WTC11 (cell line): ENCODE measurements at regions not wholly inside any gene's neighbourhood (a gene's known extent, or its start where the extent isn't known, plus 50 kb on each side); places are given as distances from the start of the nearest gene placed in this dataset.

Source experiments
- ATAC-seq: fragments of 200-7000 bp; cut with Tn5 transposase; 2 replicates; pipeline ENCODE4 v1.10.0; 2021; ENCODE audit warnings: mild to moderate bottlenecking, moderate library complexity
- CTCF ChIA-PET: fragments of 300-600 bp; sonication (Branson Sonifier 250); formaldehyde crosslinking; loops from one replicate; lab custom pipeline; 2021; ENCODE audit warnings: antibody characterized with exemption; lab: Charles Lee
- POLR2A ChIA-PET: fragments of 350-600 bp; sonication (Branson Sonifier 250); formaldehyde crosslinking; loops from one replicate; lab custom pipeline; 2021; ENCODE audit warnings: antibody characterized with exemption; lab: Charles Lee
- DNase-seq: peaks from one replicate; pipeline ENCODE4 v3.0.0; 2021; ENCODE audit warnings: low spot score
- H3K27ac Mint-ChIP-seq: 2 replicates; pipeline ENCODE4 v1.8.0; 2021; ENCODE audit warnings: mixed read lengths
- H3K27me3 Mint-ChIP-seq: 2 replicates; pipeline ENCODE4 v1.8.0; 2021; ENCODE audit warnings: low read depth, mild to moderate bottlenecking, moderate library complexity, mixed read lengths
- H3K36me3 Mint-ChIP-seq: 2 replicates; pipeline ENCODE4 v1.8.0; 2021; ENCODE audit warnings: mixed read lengths
- H3K4me1 Mint-ChIP-seq: 2 replicates; pipeline ENCODE4 v1.8.0; 2022; ENCODE audit warnings: mixed read lengths
- H3K4me3 Mint-ChIP-seq: 2 replicates; pipeline ENCODE4 v1.8.0; 2021; ENCODE audit warnings: mild to moderate bottlenecking, moderate library complexity, mixed read lengths
- H3K9me3 Mint-ChIP-seq: 2 replicates; pipeline ENCODE4 v1.8.0; 2021; ENCODE audit warnings: mixed read lengths
- ELF4 ChIP-seq: sonication (generic); formaldehyde crosslinking; IDR thresholded peaks from 2 replicates; pipeline ENCODE4 v1.8.1; 2022; ENCODE audit warnings: low read depth, mild to moderate bottlenecking, moderate library complexity, missing genetic modification reagents
- ETV6 ChIP-seq: sonication (generic); formaldehyde crosslinking; IDR thresholded peaks from 2 replicates; pipeline ENCODE4 v1.8.1; 2022; ENCODE audit warnings: mild to moderate bottlenecking, missing genetic modification reagents
- FOXJ3 ChIP-seq: sonication (generic); formaldehyde crosslinking; IDR thresholded peaks from 2 replicates; pipeline ENCODE4 v1.9.0; 2021; ENCODE audit warnings: missing genetic modification reagents, mild to moderate bottlenecking, borderline replicate concordance
- GABPB1 ChIP-seq: sonication (generic); formaldehyde crosslinking; IDR thresholded peaks from 2 replicates; pipeline ENCODE4 v1.8.1; 2023; ENCODE audit warnings: mild to moderate bottlenecking, missing genetic modification reagents
- JAZF1 ChIP-seq: fragments of 250-450 bp; sonication (Bioruptor Pico); IDR thresholded peaks from 2 replicates; pipeline ENCODE4 v1.9.0; 2021; ENCODE audit warnings: moderate library complexity, mild to moderate bottlenecking, inconsistent platforms
- NFYB ChIP-seq: sonication (generic); formaldehyde crosslinking; conservative IDR thresholded peaks from 2 replicates; pipeline ENCODE4 v1.8.0; 2022; ENCODE audit warnings: low read depth, missing genetic modification reagents
- NR1H2 ChIP-seq: sonication (generic); formaldehyde crosslinking; IDR thresholded peaks from 2 replicates; pipeline ENCODE4 v1.9.0; 2021; ENCODE audit warnings: mild to moderate bottlenecking, moderate library complexity, missing genetic modification reagents
- TEAD4 ChIP-seq: sonication (generic); formaldehyde crosslinking; IDR thresholded peaks from 2 replicates; pipeline ENCODE4 v1.8.0; 2022; ENCODE audit warnings: mild to moderate bottlenecking, missing genetic modification reagents
- ZBTB21 ChIP-seq: sonication (generic); formaldehyde crosslinking; IDR thresholded peaks from 2 replicates; pipeline ENCODE4 v1.8.1; 2023; ENCODE audit warnings: mild to moderate bottlenecking, missing genetic modification reagents, borderline replicate concordance
- TF ChIP-seq, protein P1 (sequence below): sonication (generic); formaldehyde crosslinking; IDR thresholded peaks from 2 replicates; pipeline ENCODE4 v1.8.1; 2023; ENCODE audit warnings: mild to moderate bottlenecking, missing genetic modification reagents
- TF ChIP-seq, protein P2 (sequence below): sonication (generic); formaldehyde crosslinking; IDR thresholded peaks from 2 replicates; pipeline ENCODE4 v1.8.1; 2022; ENCODE audit warnings: mild to moderate bottlenecking, moderate library complexity, missing genetic modification reagents
- TF ChIP-seq, protein P3 (sequence below): sonication (generic); formaldehyde crosslinking; IDR thresholded peaks from 2 replicates; pipeline ENCODE4 v1.8.0; 2022; ENCODE audit warnings: mild to moderate bottlenecking, missing genetic modification reagents
- TF ChIP-seq, protein P4 (sequence below): sonication (generic); formaldehyde crosslinking; IDR thresholded peaks from 2 replicates; pipeline ENCODE4 v1.8.1; 2023; ENCODE audit warnings: mild to moderate bottlenecking, missing genetic modification reagents, borderline replicate concordance
- TF ChIP-seq, protein P5 (sequence below): fragments of 250-450 bp; sonication (Bioruptor Pico); IDR thresholded peaks from 2 replicates; pipeline ENCODE4 v1.8.0; 2021; ENCODE audit warnings: mild to moderate bottlenecking
- TF ChIP-seq, protein P6 (sequence below): sonication (generic); formaldehyde crosslinking; IDR thresholded peaks from 2 replicates; pipeline ENCODE4 v1.8.0; 2022; ENCODE audit warnings: mild to moderate bottlenecking, missing genetic modification reagents
- TF ChIP-seq, protein P7 (sequence below): fragments of 250-450 bp; sonication (Bioruptor Pico); conservative IDR thresholded peaks from 2 replicates; pipeline ENCODE4 v1.9.0; 2021; ENCODE audit warnings: mild to moderate bottlenecking
- TF ChIP-seq, protein P8 (sequence below): fragments of 250-450 bp; sonication (Bioruptor Pico); IDR thresholded peaks from 2 replicates; pipeline ENCODE4 v1.9.0; 2021; ENCODE audit warnings: mild to moderate bottlenecking, borderline replicate concordance

DNA sequence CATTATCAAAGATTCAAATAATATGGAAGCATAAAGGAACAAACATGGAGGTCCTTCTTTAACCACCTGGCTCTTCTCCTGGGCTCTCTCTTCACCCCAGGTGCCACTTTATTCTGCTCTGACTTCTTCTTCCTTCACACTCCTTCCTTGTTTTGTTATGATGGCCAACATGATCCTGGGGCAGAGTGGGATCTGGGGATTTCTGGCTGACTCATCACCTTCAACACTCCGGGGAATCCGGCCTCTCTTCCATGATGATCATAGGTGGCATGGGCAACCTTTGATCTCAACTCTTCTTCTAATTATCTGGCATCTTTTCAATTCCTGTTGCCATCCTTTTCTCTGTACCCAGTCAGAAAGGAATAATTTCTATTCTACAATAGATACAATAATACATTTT is 62.1 kb upstream of the TRPC7 start (continued):
- no peak for TF ChIP-seq NFYB (CRISPR knock-in tag)

DNA sequence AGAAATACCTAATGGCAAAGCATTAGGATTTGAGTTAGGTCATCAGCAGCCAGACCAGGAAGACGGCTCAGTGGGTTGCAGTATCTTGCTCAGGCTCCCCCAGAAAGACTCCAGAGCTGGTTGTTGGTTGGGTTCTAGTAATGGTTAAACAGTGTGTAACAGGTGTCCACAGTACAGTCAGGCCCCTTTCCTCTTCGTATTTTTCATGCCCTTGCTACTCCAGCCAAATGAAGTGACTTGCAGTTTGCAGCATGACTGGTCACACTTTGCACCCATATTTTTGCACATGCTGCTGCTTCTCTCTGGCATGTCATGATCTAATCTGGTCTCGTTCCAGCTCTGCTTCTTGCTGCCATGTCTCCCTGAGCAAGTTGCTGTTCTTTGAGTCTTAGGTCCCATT is 60.6 kb upstream of the TRPC7 start:
- Mint-ChIP-seq H3K4me1 (peaks cover 18% of the 10 kb centered on the region), H3K27ac (no peak overlapping the region), H3K36me3 (peaks cover 3% of the 10 kb centered on the region; the same call in 1 of the 2 replicates), H3K9me3 (peaks cover 16% of the 10 kb centered on the region), H3K27me3 (peaks cover 28% of the 10 kb centered on the region), H3K4me3 (no peak overlapping the region)
- ATAC-seq: no peak
- ChIA-PET CTCF (interaction anchor here (1.1 to 1.7 kb wide), 4 partner anchors 26 to 176 kb away, joined by 3 to 6 read pairs (median 4); partner anchors contain the start of gene TRPC7), POLR2A (no interaction called here)
- DNase-seq: no peak
- TF ChIP-seq, protein P1, sequence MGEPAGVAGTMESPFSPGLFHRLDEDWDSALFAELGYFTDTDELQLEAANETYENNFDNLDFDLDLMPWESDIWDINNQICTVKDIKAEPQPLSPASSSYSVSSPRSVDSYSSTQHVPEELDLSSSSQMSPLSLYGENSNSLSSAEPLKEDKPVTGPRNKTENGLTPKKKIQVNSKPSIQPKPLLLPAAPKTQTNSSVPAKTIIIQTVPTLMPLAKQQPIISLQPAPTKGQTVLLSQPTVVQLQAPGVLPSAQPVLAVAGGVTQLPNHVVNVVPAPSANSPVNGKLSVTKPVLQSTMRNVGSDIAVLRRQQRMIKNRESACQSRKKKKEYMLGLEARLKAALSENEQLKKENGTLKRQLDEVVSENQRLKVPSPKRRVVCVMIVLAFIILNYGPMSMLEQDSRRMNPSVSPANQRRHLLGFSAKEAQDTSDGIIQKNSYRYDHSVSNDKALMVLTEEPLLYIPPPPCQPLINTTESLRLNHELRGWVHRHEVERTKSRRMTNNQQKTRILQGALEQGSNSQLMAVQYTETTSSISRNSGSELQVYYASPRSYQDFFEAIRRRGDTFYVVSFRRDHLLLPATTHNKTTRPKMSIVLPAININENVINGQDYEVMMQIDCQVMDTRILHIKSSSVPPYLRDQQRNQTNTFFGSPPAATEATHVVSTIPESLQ (CRISPR knock-in tag): no peak
- no peak for TF ChIP-seq GABPB1 (CRISPR knock-in tag)
- TF ChIP-seq, protein P2, sequence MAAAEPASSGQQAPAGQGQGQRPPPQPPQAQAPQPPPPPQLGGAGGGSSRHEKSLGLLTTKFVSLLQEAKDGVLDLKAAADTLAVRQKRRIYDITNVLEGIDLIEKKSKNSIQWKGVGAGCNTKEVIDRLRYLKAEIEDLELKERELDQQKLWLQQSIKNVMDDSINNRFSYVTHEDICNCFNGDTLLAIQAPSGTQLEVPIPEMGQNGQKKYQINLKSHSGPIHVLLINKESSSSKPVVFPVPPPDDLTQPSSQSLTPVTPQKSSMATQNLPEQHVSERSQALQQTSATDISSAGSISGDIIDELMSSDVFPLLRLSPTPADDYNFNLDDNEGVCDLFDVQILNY (CRISPR knock-in tag): no peak
- TF ChIP-seq ETV6 (CRISPR knock-in tag): no peak
- TF ChIP-seq, protein P3, sequence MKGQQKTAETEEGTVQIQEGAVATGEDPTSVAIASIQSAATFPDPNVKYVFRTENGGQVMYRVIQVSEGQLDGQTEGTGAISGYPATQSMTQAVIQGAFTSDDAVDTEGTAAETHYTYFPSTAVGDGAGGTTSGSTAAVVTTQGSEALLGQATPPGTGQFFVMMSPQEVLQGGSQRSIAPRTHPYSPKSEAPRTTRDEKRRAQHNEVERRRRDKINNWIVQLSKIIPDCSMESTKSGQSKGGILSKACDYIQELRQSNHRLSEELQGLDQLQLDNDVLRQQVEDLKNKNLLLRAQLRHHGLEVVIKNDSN: no peak
- TF ChIP-seq, protein P4, sequence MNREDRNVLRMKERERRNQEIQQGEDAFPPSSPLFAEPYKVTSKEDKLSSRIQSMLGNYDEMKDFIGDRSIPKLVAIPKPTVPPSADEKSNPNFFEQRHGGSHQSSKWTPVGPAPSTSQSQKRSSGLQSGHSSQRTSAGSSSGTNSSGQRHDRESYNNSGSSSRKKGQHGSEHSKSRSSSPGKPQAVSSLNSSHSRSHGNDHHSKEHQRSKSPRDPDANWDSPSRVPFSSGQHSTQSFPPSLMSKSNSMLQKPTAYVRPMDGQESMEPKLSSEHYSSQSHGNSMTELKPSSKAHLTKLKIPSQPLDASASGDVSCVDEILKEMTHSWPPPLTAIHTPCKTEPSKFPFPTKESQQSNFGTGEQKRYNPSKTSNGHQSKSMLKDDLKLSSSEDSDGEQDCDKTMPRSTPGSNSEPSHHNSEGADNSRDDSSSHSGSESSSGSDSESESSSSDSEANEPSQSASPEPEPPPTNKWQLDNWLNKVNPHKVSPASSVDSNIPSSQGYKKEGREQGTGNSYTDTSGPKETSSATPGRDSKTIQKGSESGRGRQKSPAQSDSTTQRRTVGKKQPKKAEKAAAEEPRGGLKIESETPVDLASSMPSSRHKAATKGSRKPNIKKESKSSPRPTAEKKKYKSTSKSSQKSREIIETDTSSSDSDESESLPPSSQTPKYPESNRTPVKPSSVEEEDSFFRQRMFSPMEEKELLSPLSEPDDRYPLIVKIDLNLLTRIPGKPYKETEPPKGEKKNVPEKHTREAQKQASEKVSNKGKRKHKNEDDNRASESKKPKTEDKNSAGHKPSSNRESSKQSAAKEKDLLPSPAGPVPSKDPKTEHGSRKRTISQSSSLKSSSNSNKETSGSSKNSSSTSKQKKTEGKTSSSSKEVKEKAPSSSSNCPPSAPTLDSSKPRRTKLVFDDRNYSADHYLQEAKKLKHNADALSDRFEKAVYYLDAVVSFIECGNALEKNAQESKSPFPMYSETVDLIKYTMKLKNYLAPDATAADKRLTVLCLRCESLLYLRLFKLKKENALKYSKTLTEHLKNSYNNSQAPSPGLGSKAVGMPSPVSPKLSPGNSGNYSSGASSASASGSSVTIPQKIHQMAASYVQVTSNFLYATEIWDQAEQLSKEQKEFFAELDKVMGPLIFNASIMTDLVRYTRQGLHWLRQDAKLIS: no peak
- TF ChIP-seq NR1H2 (CRISPR knock-in tag): no peak
- TF ChIP-seq JAZF1 (CRISPR knock-in tag): no peak
- TF ChIP-seq, protein P5, sequence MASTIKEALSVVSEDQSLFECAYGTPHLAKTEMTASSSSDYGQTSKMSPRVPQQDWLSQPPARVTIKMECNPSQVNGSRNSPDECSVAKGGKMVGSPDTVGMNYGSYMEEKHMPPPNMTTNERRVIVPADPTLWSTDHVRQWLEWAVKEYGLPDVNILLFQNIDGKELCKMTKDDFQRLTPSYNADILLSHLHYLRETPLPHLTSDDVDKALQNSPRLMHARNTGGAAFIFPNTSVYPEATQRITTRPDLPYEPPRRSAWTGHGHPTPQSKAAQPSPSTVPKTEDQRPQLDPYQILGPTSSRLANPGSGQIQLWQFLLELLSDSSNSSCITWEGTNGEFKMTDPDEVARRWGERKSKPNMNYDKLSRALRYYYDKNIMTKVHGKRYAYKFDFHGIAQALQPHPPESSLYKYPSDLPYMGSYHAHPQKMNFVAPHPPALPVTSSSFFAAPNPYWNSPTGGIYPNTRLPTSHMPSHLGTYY (CRISPR knock-in tag): no peak
- no peak for TF ChIP-seq ELF4 (CRISPR knock-in tag)
- no peak for TF ChIP-seq TEAD4 (CRISPR knock-in tag)
- TF ChIP-seq, protein P6, sequence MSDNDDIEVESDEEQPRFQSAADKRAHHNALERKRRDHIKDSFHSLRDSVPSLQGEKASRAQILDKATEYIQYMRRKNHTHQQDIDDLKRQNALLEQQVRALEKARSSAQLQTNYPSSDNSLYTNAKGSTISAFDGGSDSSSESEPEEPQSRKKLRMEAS (CRISPR knock-in tag): no peak
- TF ChIP-seq, protein P7, sequence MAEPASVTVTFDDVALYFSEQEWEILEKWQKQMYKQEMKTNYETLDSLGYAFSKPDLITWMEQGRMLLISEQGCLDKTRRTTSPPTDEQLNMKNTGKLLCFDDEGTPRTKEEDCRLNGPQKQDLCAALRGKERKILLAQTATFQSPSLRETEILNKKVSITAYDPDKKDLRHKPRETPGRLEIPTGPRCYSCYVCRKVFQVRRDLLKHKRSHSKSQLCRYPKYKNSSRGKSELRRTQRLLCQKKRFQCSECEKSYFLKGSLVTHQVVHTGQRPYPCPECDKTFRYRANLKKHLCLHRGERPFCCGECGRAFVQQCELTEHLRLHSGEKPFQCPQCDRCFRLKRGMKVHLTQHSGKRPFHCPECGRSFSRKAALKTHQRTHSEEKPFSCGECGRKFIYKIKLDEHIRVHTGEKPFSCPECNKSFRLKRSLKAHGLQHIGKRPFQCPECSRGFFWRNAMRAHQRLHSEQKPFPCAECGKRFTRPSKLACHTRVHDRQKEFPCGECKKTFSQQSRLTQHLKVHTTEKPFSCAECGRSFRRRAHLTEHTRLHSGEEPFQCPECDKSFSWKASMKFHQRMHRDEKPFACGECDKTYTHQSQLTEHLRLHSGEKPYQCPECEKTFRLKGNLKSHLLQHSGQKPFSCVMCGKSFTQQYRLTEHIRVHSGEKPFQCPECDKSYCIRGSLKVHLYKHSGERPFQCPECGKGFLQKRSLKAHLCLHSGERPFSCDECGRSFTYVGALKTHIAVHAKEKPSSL (CRISPR knock-in tag): no peak
- TF ChIP-seq, protein P8, sequence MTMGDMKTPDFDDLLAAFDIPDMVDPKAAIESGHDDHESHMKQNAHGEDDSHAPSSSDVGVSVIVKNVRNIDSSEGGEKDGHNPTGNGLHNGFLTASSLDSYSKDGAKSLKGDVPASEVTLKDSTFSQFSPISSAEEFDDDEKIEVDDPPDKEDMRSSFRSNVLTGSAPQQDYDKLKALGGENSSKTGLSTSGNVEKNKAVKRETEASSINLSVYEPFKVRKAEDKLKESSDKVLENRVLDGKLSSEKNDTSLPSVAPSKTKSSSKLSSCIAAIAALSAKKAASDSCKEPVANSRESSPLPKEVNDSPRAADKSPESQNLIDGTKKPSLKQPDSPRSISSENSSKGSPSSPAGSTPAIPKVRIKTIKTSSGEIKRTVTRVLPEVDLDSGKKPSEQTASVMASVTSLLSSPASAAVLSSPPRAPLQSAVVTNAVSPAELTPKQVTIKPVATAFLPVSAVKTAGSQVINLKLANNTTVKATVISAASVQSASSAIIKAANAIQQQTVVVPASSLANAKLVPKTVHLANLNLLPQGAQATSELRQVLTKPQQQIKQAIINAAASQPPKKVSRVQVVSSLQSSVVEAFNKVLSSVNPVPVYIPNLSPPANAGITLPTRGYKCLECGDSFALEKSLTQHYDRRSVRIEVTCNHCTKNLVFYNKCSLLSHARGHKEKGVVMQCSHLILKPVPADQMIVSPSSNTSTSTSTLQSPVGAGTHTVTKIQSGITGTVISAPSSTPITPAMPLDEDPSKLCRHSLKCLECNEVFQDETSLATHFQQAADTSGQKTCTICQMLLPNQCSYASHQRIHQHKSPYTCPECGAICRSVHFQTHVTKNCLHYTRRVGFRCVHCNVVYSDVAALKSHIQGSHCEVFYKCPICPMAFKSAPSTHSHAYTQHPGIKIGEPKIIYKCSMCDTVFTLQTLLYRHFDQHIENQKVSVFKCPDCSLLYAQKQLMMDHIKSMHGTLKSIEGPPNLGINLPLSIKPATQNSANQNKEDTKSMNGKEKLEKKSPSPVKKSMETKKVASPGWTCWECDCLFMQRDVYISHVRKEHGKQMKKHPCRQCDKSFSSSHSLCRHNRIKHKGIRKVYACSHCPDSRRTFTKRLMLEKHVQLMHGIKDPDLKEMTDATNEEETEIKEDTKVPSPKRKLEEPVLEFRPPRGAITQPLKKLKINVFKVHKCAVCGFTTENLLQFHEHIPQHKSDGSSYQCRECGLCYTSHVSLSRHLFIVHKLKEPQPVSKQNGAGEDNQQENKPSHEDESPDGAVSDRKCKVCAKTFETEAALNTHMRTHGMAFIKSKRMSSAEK: no peak
- TF ChIP-seq FOXJ3 (CRISPR knock-in tag): no peak
- no peak for TF ChIP-seq ZBTB21
